ENCODE measurements at regions not wholly inside any gene's neighbourhood (a gene's known extent, or its start where the extent isn't known, plus 50 kb on each side); places are given as distances from the start of the nearest gene placed in this dataset.
"Not testable (repeated sequence)": the region's sequence is repeated elsewhere in the genome, so short reads cannot be mapped to it uniquely, and the experiment has no call there.

DNA sequence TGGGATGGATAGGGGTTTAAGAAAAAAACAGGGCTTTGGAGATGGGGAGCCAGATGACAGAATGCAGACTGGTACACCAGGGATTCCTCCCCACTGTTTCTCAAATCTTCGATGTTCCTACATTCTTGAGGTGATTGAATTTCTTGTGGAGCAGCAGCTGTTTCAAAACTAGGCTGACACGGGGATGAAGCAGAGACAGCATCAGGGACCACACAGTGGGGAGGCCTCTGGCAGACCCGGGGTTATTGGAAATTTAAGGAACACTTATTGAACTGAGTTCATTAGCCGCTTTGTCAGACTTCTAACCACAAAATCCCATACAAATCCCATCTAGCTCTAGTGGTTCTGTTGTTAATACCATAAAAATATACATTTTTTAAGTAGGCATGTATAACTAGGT is 621.4 kb upstream of the GBE1 start:
- DNase-seq: no peak

DNA sequence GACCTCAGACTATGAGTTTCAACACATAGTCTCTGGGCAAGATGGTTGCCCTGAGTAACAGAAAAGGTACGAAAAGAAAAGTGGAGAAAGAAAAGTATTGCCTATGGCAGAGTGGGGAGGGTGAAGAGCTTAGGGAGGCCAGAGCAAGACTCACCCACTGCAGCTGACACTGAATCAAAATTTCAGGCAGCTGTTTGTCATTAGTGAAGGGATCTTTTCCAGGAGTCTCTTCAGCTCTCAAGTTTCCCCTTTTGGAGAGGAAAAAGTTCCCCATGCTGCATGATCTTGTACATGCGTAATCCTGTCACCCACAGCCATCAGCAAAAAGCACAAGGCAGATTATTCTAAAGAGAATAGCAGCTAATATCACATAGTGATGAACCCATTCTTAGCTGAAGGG is 616.9 kb upstream of the GBE1 start:
- no peak for DNase-seq

DNA sequence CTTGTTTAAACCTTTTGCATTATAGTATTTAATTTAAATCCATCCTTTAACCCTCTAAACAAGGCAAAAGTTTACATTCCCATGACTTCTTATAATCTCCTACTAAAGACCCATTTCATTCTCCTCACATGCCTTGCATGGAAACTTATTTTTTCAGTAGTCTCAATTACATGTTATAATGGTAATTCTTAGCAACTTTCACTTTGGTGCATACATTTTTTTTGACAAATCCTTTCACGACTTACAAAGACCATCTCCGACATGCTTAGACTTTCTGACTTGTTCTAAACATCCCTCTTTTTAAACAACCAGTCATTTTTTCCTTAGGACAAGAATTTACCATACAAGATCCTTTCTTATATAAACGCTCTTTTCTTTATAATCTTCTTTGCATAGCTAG is 615.4 kb upstream of the GBE1 start:
- DNase-seq: peak; percentile 9

DNA sequence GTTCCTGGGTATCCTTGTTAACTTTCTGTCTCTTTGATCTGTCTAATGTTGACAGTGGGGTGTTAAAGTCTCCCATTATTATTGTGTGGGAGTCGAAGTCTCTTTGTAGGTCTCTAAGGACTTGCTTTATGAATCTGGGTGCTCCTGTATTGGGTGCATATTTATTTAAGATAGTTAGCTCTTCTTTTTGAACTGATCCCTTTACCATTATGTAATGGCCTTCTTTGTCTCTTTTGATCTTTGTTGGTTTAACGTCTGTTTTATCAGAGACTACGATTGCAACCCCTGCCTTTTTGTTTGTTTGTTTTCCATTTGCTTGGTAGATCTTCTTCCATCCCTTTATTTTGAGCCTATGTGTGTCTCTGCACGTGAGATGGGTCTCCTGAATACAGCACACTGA is 612.4 kb upstream of the GBE1 start:
- DNase-seq: not testable (repeated sequence)

DNA sequence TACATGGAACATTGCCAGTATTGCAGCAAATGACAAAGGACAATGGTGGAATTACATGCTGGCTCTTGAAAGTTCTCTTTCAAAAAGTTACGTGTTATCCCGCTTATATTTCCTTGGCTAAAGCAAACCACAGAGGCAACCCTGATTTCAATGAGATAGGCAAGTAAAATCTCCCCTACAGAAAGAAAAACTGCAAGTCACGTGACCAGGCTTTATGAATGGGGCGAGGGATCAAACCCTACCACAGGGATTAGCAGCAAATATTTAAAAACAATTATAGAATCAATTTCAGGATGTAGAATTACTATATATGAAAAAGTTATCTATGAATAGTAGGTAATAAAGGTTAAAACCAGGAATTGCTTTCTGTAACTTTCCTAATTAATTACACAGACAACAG is 603.4 kb upstream of the GBE1 start:
- no peak for DNase-seq

DNA sequence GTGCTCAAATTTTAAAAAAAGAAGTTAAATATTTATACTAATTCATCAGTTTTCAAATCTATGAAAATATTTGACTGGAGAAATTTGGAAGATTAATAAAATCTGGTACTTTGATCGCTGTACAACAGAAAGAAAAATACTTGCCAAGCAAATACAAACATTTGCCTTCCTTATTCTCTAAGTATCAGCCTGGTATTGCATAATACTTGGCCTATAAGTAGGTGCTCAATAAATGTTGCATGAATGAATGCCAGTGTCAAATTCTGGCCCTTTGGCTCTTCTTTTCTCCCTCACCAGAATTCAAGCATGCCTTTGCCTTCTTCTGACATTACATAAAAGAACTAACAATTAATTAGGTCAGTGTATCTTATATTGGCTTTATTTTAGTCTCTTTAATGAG is 601.7 kb upstream of the GBE1 start:
- no peak for DNase-seq

DNA sequence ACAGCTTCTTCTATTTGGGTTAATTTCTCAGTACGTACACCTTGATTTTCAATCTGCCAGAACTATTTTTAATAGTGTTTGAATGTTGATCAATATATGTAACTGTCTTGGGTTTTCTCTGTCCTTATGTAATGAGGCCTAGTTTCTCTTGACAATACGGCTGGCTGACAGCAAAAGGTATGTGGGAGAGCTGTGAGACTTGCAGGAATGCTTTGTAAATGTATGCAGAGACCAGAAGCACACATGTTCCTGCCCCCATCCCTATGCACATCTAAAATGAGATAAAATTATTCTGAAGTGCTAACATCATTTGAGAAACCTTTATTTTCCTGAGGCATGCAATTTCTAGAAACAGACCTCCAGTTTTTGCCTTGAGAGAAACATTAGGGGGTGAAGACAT is 593.8 kb upstream of the GBE1 start:
- no peak for DNase-seq

DNA sequence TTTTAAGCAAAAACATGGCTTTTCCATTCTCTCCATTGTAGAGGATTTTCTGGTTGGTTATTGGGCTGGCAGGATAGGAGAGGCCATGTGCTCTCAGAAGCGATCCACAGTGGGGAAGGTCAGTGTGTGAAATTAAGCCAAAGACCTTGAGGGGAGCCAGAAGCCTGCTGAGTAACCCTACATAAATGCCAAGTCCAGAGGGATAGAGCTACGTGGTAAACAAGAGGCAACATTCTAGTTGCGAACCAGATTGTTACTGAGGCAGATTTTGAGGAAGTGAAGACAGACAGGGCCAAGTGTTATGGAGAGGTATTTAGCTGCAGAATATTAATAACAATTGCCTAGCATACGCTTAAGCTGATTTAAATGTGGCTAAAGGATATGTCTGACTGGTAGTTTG is 592.8 kb upstream of the GBE1 start:
- DNase-seq: no peak

DNA sequence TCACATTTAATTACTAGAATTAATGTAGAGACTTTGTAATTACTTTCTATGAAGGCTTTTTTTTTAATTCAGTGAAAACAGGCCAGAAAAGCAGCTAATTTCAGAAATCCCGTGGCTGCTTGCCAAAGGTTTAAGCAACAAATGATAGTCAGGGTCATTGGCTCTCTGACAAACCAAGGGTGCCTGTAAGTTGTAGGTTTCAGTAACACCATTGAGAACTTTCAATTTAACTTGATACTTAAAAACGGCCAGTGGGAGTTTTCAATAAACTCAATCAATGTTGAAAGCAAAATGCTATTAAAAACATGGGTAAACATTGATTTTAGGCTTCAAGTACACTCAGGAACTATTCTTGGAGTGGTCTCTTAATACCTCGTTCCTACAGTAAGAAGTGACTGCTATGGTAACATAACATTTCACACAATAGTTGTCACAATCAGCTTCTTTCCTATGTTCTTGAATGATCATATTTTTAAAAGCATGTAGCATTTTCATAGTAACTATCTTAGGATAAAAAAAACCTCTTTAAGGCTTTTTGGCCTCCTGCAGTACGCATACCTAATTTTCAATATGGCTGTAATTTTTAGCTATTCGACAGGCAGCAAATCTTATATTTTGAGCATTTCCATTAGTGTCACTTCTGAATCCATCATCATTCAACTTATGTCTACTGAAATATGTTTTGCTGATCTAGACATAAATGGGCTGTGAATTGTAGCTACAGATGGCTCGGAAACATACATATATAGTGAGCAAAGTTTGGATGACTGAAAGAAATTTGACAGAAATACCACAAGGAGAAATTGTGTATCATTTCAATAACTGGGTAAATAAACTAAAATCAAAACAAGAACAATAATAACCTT is 592.1 kb upstream of the GBE1 start:
- peak; percentile 10 for DNase-seq

DNA sequence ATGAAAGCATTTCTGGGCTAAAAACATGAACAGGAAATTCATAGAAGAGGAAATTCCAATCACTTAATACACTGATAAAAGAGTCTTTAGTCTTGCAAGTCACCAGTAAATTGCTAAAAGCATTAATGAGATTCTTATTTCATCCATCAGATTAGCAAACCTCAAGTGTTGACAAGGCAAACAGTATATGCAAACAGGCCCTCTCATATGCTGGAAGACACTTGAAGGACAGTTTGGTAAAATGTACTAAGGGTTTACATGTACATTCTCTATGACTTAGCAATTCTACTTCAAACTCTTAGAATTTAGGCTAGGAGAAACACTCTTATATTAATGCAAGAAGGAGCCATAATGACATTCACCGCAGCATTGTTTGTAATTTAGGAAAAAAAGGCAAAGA is 586.1 kb upstream of the GBE1 start:
- no peak for DNase-seq

DNA sequence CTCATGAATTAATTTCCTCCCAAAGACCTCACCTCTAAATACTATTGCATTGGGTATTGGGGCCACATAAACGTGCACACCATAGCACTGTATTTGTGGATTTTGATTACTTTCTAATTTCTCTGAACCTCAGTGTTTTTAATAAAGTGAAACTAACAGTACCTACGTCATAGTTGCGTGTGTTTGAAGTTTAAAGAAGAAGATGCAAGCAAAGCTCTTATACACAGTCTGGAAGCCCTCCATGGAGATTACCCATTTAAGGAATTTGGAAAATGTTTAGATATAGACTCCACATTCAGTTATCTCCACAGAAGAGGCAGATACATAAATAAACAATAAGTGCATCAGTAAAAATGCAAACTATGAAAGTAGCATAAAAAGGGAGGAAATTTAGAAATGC is 581.1 kb upstream of the GBE1 start:
- no peak for DNase-seq

DNA sequence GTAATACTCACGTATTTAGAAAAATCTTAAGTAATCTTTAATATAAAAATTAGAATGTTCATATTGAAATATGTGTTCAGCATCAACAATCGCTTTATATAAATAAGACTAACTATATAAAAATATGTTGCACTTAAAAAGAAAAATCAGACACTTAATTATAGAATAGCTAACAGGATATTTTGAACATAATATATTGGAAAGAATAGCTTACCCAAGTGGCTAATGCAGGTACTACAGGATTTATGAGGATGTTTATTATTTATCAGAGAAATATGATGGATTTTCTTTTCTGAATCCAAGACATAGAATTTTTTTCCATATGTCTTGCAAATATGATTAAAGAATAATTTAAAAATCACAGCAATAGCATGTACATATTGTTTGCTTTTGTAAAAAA is 567.9 kb upstream of the GBE1 start:
- DNase-seq: no peak

DNA sequence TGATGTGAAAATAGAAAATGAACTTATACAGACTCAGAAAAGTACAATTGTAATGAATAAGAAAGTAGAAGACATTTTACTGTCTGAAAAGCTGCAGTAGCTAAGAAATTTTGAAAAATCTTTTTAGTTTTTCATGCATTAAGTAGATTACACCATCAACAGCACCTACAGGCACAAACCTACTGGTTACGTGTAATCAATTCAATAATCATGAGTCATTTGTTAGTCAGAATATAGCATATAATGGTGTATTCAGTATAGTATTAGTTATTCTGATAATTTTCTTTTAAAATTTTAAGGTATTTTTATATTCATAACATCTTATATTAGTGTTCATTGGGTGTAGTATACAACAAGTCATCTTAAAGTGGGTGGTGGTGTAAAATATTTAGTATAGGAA is 550.5 kb upstream of the GBE1 start:
- no peak for DNase-seq

DNA sequence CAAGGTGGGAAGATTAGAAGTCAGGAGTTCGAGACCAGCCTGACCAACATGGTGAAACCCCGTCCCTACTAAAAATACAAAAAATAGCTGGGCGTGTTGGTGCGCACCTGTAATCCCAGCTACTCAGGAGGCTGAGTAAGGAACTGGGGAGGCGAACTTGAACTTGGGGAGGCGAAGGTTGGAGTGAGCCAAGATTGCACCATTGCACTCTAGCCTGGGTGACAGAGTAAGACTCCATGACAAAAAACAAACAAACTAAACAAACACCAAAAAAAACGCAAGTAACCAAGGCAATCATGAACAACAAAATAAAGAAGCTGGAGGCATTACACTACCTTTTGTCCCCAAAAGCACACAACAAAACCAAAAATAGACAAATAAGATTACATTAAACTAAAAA is 547.3 kb upstream of the GBE1 start:
- no peak for DNase-seq

DNA sequence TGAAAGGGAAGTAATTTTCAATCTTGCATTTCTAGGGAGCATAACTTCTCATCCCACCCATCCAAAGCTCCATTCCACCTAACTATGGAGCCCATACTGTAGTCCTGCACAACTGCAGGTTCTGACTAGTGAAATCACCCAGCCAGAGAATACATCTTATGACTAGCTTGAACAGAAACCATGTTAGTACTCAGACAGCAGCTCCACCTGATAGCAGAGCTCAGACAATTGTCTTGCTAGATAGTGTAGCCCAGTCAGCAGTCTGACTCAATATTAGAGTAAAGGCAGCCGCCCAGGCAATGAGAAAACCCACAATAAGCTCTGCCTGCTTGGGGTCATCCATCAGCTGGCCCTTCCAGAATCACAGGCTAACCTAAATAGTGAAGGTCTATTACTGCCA is 544.7 kb upstream of the GBE1 start:
- DNase-seq: no peak

DNA sequence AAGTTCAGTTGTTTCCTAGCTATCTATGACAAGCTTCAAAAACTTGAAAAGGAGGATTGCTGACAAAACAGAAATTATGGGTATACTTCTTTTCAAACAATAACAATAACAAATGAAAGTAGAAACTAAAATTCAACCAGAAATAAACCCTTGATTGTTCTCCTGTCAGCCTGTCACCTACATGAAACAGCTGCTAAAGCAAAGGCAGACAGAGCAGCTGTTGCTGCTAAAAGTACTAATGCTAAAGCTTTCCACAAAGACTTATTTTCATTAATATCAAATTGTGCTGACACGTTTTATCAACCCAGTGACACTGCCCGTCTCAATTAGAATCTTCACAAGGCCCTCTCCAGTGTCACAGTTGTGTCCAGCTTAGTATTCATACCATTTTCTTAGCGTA is 533.2 kb upstream of the GBE1 start:
- peak; percentile 2 for DNase-seq

DNA sequence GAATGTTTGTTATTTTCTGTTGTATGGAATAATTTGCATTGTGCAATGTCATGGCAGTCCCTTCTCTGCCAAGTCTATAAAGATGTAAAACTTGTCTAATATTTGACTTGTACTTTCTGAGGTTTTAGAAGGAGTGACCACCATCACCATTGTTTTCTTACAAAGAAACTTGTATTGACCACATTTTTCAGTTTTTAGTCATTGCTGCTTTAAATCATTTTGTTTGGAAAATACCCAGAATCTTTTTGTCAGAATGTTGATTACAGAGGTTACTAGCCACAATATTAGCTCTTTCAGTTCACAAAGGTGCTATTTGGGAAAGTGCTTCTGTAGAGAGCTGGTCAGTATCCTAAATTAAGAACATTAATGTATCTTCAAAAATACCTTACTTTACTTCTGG is 532.4 kb upstream of the GBE1 start:
- no peak for DNase-seq

DNA sequence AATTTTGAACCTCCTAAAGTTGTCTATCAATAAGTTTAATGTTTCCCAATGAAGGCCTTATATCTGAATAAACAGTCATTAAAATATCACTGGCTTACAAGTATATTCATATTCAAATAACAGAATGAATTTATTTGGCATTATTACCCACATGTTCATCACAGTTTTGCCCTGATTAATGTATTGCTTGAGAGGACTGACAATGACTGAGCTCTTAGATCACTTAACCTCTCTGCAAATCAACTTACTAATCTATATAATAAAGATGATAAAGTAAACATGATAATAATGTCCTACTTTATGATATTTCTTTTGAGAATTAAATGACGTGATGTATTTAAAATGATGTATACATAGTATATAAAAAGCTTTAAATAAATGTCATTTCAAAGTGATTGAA is 532.0 kb upstream of the GBE1 start:
- DNase-seq: no peak

DNA sequence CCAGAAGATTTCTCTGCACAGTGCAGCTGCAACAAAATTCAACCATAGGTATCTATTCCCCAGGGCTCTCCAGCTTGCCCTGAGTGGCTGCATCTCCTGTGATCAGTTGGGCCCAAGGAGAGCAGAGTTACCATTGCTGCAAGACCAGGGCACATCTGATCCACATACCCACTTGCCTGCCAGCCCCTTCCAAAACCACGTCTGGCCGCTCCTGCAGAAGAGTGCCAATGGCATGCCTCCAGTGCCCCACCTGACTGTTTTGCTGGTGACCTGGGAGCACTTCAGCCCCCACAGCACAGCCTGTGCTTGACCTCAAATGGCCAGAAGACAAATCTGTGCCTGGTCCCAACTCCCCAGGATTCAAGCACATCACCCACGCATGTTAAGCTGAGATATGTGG is 526.1 kb upstream of the GBE1 start:
- DNase-seq: no peak

DNA sequence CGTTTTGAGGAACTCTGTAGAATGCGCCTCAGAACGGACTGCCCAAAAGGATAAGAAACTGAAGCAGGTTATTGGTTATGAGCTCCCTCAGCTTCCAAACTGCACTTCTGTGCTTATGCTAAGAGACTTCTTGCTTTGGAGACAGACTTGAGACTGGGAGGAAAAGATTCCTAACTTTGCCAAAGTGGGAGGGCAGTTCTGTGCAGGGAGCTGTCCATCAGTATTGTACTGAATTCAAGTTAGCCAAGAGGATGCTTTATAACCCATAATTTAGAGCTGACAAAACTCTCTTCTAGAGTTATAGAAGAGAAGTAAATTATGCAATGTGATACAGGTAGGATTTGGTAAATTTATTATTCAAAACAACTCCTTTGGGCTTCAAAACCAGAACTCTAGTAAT is 519.8 kb upstream of the GBE1 start:
- DNase-seq: peak; percentile 52

DNA sequence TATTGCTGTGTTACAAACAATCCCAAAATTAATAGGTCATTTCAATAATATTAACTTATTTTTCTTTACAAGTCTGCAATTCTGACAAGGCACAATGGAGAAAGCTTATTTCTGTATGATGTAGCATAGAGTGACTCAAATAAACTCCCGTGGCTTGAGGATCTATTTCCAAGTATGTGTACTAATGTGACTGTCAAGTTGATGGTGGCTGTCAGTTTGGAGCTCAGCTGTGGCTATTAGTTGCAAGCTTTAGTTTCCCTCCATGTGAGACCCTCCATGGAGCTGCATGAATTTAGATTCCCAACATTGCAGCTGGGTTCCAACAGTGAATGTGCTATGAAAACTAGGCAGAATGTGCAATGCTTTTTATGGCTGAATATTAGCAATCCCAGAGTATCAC is 515.5 kb upstream of the GBE1 start:
- DNase-seq: no peak

DNA sequence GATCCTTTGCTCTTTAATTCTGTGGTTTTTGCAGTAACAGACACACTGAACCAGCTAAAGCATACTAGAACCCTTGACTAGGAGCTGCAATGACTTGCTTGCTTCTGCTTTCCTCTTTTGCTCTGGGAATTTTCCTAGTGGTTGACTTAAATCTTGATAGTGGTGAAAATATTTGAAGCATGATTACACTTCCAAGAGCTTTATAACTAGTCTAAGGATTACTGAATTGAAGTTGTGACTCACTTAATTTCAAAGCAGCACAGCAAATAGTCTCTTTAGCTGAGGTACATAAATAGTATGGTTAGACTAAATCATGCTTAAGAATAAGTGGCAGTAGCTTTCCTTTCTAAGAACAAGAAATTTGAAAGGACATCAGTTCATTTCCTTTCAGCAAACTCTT is 513.5 kb upstream of the GBE1 start:
- no peak for DNase-seq

DNA sequence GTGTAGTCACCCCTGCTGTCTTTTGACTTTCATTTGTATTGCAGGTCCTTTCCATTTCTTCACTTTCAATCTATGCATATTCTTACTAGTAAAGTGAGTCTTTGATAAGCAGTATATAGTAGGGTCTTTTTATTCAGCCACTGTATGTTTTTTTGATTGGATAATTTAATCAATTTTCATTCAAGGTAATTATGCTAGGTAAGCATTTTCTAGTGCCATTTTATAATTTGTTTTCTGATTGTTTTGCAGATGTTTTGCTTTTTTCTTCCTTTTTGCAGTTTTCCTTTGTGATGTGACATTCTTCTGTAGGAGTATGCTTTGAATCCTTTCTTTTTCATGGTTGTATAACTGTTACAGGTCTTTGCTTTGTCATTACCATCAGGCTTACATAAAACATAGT is 504.3 kb upstream of the GBE1 start:
- no peak for DNase-seq

DNA sequence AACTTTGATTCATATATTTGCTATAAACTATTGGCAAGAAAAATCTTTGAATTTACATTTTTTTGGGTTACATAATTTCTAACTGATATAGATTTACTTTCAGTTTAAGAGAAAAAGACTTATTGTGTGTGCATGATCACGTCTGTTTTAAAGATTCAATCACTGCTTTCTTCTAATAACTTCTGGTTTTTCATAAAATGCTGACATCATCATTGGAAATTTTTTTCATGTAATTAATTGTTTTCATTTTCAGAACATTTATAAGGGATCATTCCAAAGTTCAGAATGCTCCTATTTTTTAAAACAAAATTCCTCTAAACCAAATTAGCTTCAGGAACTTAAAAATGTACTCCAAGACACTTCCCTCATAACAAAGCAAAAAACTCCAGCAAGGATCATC is 500.7 kb upstream of the GBE1 start:
- no peak for DNase-seq

DNA sequence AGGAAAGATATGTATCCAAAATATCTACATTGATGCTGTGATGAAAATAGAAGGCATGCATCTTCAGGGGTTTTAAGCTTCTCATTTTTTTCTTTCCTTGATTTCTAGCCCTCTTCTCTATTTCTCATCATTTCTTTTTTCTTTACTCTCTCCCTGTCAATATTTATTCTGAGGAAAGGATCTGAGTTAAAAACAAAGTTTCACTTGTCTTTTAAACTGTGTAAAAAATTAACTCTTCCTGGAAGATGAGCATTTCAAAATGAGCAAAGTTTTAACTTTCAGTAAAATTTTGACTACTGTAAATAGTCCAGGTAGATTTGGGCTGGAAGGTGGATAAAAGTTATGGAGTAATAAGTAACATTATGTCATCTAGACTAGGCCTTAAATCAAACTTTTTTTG is 500.2 kb upstream of the GBE1 start:
- no peak for DNase-seq

DNA sequence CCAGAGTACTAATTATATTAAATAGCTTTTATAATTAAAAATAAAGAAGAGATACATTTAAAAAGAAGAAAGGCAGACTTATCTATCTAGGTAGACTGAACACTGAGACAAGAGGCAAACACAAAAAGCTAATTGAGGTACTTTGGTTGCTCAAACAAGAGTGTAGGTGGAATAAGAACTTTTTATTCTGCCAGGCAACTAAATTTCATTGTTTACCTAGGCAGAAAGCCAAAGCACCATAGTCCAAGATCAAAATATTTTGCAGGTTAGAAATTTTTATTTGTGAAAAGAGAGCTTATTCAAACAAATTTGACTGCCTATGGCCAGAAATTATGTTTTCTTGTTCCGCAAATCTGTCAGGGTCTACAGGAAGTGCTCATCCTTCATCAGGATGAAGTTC is 499.6 kb upstream of the GBE1 start:
- no peak for DNase-seq

Data from eye (tissue), 1 donor.